ENCODE measurements at regions not wholly inside any gene's neighbourhood (a gene's known extent, or its start where the extent isn't known, plus 50 kb on each side); places are given as distances from the start of the nearest gene placed in this dataset.

DNA sequence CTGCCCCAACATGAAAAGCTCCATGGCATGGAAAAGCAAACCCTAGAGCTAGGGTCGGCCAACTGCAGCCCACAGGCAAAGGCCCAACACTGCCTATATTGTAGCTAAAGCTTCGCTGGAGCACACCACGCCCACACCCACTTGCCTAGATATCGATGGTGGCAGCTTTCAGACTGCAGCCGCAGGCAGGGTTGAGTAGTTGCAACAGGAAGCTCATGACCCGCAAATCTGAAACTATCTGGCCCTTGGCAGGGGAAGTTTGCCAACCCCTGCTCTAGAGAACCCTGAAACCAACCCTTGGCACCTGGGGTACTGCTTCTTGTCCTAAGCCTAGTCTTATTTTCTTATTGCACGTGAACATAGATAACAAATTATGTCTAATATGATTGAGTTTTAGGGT, 250.0 kb downstream of the SOX11 start:
- Histone ChIP-seq H2AFZ (no peak overlapping the region), H3K27me3 (ENCODE audit: insufficient read depth, low read depth) (peaks cover 52% of the 10 kb centered on the region), H4K20me1 (ENCODE audit: insufficient read depth) (no peaks in the 10 kb centered on the region), H3K9me3 (ENCODE audit: insufficient read depth, low read depth) (no peaks in the 10 kb centered on the region), H3K36me3 (ENCODE audit: low read depth) (no peaks in the 10 kb centered on the region), H3K4me2 (no peak overlapping the region), H3F3A (ENCODE audit: insufficient read depth, low read depth) (no peaks in the 10 kb centered on the region), H3K4me3 (no peak overlapping the region), H3K79me2 (ENCODE audit: low read depth) (no peaks in the 10 kb centered on the region), H3K4me1 (replicated peaks; ENCODE audit: insufficient read depth) (no peaks in the 10 kb centered on the region), H3K9me2 (ENCODE audit: insufficient read depth) (no peaks in the 10 kb centered on the region), H3K27ac (no peak overlapping the region)
- ChIA-PET CTCF (no interaction called here), POLR2A (ENCODE audit: unreplicated experiment) (no interaction called here)
- TF ChIP-seq EZH2 (IDR thresholded peaks at IDR 0.05; ENCODE audit: low read depth) = no peak
- TF ChIP-seq, protein P1, sequence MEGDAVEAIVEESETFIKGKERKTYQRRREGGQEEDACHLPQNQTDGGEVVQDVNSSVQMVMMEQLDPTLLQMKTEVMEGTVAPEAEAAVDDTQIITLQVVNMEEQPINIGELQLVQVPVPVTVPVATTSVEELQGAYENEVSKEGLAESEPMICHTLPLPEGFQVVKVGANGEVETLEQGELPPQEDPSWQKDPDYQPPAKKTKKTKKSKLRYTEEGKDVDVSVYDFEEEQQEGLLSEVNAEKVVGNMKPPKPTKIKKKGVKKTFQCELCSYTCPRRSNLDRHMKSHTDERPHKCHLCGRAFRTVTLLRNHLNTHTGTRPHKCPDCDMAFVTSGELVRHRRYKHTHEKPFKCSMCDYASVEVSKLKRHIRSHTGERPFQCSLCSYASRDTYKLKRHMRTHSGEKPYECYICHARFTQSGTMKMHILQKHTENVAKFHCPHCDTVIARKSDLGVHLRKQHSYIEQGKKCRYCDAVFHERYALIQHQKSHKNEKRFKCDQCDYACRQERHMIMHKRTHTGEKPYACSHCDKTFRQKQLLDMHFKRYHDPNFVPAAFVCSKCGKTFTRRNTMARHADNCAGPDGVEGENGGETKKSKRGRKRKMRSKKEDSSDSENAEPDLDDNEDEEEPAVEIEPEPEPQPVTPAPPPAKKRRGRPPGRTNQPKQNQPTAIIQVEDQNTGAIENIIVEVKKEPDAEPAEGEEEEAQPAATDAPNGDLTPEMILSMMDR (conservative IDR thresholded peaks at IDR 0.05) = no peak
- no TSS peak for BruUV-seq (replicated peaks)
- intact Hi-C loops (cut with micrococcal nuclease; ENCODE audit: unreplicated experiment) = no loop called here
- DNase-seq = no peak

DNA sequence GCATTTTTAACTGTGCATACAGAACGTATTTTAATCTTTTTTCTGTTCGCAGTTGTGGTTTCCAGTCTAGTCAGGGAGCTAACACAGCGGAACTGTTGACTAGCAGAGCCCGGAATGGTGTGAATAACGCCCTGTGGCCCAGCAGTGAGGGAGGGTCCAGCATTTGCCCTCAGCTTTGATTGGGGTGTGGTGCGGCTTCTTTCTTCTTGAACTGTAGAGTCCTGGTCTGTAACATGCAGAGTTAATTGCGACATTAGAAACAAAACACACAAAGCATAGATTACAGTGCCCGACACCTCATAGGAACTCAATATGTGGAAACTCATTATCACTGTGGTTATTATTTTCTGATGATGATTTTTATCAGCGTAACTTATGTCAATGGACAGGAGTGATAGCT, 253.6 kb downstream of the SOX11 start:
- Histone ChIP-seq H3K79me2 (ENCODE audit: low read depth) (no peaks in the 10 kb centered on the region), H3K4me3 (no peak overlapping the region), H3K4me1 (replicated peaks; ENCODE audit: insufficient read depth) (no peaks in the 10 kb centered on the region), H3K27me3 (ENCODE audit: insufficient read depth, low read depth) (peaks cover 41% of the 10 kb centered on the region), H3F3A (ENCODE audit: insufficient read depth, low read depth) (no peaks in the 10 kb centered on the region), H2AFZ (no peak overlapping the region), H3K9me2 (ENCODE audit: insufficient read depth) (no peaks in the 10 kb centered on the region), H3K9me3 (ENCODE audit: insufficient read depth, low read depth) (no peaks in the 10 kb centered on the region), H3K27ac (no peak overlapping the region), H4K20me1 (ENCODE audit: insufficient read depth) (no peaks in the 10 kb centered on the region), H3K4me2 (no peak overlapping the region), H3K36me3 (ENCODE audit: low read depth) (no peaks in the 10 kb centered on the region)
- no TSS peak for BruUV-seq (replicated peaks)
- ChIA-PET CTCF (no interaction called here), POLR2A (ENCODE audit: unreplicated experiment) (no interaction called here)
- DNase-seq = no peak
- intact Hi-C loops (cut with micrococcal nuclease; ENCODE audit: unreplicated experiment) = no loop called here
- TF ChIP-seq EZH2 (IDR thresholded peaks at IDR 0.05; ENCODE audit: low read depth) = no peak
- TF ChIP-seq, protein P1 (conservative IDR thresholded peaks at IDR 0.05) = no peak

DNA sequence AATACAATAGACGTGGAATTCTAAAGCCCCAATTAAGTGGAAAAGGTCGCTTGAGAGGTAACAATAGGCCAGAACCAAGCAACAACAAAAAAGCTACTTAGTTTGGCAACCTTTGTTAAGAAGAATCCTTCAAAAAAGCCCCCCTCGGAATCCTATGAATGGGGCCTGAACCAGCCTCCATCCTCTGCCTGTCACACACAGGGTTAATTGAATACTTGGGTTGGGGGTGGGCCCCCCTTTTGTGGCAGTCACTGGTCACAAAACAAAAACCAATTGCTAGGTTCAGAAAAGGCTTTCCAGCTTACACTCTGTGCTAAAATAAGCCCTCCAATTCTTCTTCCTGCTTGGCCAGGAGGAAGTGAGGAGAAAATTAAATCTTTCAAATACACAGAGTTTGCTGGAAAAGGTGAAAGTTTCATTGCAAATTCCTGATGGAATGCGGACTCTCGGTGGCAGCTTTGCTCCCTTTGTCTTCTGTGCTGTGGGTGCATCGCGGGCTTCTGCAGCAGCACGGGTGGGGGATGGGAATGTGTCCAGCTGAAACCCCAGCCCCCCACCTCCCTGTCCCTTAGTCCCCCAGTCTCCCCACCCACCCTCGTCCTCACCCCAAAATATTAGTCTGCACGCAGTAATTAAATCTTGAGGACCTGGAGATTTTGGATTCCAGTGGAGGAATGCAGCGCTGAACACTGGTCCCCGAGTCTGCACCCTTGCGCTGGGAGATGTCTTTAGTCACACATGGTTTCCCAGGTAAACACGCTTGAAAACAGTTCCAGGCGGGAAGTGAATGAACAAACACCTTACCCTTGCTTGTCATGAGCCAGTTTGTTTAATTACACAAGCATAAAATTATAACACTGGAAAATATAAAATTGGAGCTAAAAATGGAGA, 254.3 kb downstream of the SOX11 start:
- DNase-seq = no peak
- Histone ChIP-seq H3K27me3 (ENCODE audit: insufficient read depth, low read depth) (peaks cover 41% of the 10 kb centered on the region), H3K79me2 (ENCODE audit: low read depth) (no peaks in the 10 kb centered on the region), H3F3A (ENCODE audit: insufficient read depth, low read depth) (no peaks in the 10 kb centered on the region), H3K4me3 (no peak overlapping the region), H3K9me3 (ENCODE audit: insufficient read depth, low read depth) (no peaks in the 10 kb centered on the region), H3K4me2 (no peak overlapping the region), H2AFZ (no peak overlapping the region), H4K20me1 (ENCODE audit: insufficient read depth) (no peaks in the 10 kb centered on the region), H3K27ac (no peak overlapping the region), H3K36me3 (ENCODE audit: low read depth) (no peaks in the 10 kb centered on the region), H3K4me1 (replicated peaks; ENCODE audit: insufficient read depth) (no peaks in the 10 kb centered on the region), H3K9me2 (ENCODE audit: insufficient read depth) (no peaks in the 10 kb centered on the region)
- BruUV-seq (replicated peaks) = no TSS peak
- intact Hi-C loops (cut with micrococcal nuclease; ENCODE audit: unreplicated experiment) = no loop called here
- TF ChIP-seq EZH2 (IDR thresholded peaks at IDR 0.05; ENCODE audit: low read depth) = no peak
- TF ChIP-seq, protein P1 (conservative IDR thresholded peaks at IDR 0.05) = no peak
- POLR2A ChIA-PET (ENCODE audit: unreplicated experiment) = no interaction called here
- CTCF ChIA-PET = no interaction called here

Measured in PC-9 (cell line).